RWPE1 (cell line): ENCODE measurements at regions not wholly inside any gene's neighbourhood (a gene's known extent, or its start where the extent isn't known, plus 50 kb on each side); places are given as distances from the start of the nearest gene placed in this dataset.

Source experiments
- CTCF ChIA-PET: fragments of 350-600 bp; sonication (Branson Sonifier 250); formaldehyde crosslinking; extraction: SDS; loops from one replicate; lab custom pipeline; 2021; lab: Yijun Ruan, JAX
- POLR2A ChIA-PET: fragments of 400-600 bp; formaldehyde crosslinking; extraction: SDS; loops from one replicate; lab custom pipeline; 2020; ENCODE audit warnings: antibody characterized with exemption; ENCODE audit not compliant: low non-redundant PET; lab: Yijun Ruan, JAX
- DNase-seq: peaks from one replicate; pipeline ENCODE4 v3.0.0; 2012; ENCODE audit warnings: low spot score
- H3K27ac ChIP-seq: fragments of 450-650 bp; 2 replicates; pipeline ENCODE4 v1.5.1; 2017
- CTCF ChIP-seq: fragments of 450-650 bp; conservative IDR thresholded peaks from 2 replicates; pipeline ENCODE4 v1.5.1; 2017; ENCODE audit warnings: low read depth, mild to moderate bottlenecking

- H3K27ac ChIP-seq = no peak overlapping the region
- CTCF ChIA-PET = interaction anchor here (0.7 kb wide), 1 partner anchor 22 kb away, joined by 3 read pairs; no protein-coding TSS in a partner anchor
- no peak for DNase-seq
- POLR2A ChIA-PET = no interaction called here
- no peak for TF ChIP-seq CTCF
Observed at GRCh38 chr2:5453220-5454050, 238.7 kb upstream of the SOX11 start.

DNA sequence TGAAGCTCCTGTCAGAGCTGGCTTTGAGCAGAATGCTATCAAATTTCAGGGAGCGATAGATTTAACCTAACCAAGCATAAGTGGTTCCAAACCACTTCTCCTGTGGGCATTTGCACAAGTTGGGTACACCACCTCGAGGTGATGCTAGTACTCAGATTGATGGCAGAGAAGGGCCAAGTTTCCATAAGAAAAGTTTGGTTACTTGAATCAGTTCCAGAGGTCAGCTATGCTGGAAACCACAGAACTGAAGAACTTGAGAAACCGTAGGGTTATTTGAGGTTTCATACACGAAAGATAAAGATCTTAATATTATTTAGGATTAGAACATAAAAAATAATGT is 238.2 kb upstream of the SOX11 start:
- no peak overlapping the region for H3K27ac ChIP-seq
- ChIA-PET POLR2A (no interaction called here), CTCF (interaction anchor here (0.7 kb wide), 1 partner anchor 22 kb away, joined by 3 read pairs; no protein-coding TSS in a partner anchor)
- TF ChIP-seq CTCF = no peak
- DNase-seq = no peak

GRCh38 chr2:5459041-5459440 is 233.1 kb upstream of the SOX11 start:
- H3K27ac ChIP-seq = no peak overlapping the region
- CTCF ChIA-PET = no interaction called here
- DNase-seq = no peak
- POLR2A ChIA-PET = no interaction called here
- TF ChIP-seq CTCF = no peak

GRCh38 chr2:5464657-5465056 is 227.5 kb upstream of the SOX11 start:
- no peak overlapping the region for H3K27ac ChIP-seq
- ChIA-PET POLR2A (no interaction called here), CTCF (no interaction called here)
- no peak for TF ChIP-seq CTCF
- DNase-seq = no peak

GRCh38 chr2:5465859-5466258 is 226.3 kb upstream of the SOX11 start:
- TF ChIP-seq CTCF = no peak
- H3K27ac ChIP-seq = no peak overlapping the region
- CTCF ChIA-PET = no interaction called here
- POLR2A ChIA-PET = no interaction called here
- no peak for DNase-seq

- ChIA-PET CTCF (no interaction called here), POLR2A (no interaction called here)
- TF ChIP-seq CTCF = no peak
- no peak overlapping the region for H3K27ac ChIP-seq
- DNase-seq = no peak
Observed at GRCh38 chr2:5467178-5467905, 224.8 kb upstream of the SOX11 start.
